ENCODE measurements at regions not wholly inside any gene's neighbourhood (a gene's known extent, or its start where the extent isn't known, plus 50 kb on each side); places are given as distances from the start of the nearest gene placed in this dataset.
"Not testable (repeated sequence)": the region's sequence is repeated elsewhere in the genome, so short reads cannot be mapped to it uniquely, and the experiment has no call there.

DNA sequence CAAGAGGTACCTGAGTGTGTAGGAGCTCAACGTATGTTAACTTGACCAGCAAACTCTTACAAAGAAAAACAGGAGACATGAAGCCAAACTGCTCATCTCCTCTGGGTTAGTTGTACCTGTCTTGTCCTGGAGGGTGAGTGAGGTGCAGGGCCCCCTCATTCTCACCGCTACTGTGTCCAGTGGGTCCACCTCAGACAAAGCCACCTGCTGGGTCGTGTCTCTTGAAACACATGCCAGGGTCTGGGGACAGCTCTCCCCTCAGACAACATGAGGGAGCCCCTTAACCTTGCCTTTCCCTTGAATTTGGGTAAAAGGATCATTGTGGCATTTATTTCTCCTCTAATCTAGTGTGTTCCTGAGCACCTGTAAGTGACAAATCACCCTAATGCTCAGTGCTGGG is 185.6 kb downstream of the TLE3 start:
- no peak for ATAC-seq
- DNase-seq (ENCODE audit: low spot score), result no peak
- intact Hi-C loops (cut with DNase I), result no loop called here

GRCh38 chr15:69914040-69914439 is 183.7 kb downstream of the TLE3 start:
- DNase-seq (ENCODE audit: low spot score), result no peak

GRCh38 chr15:69914960-69915359 is 182.8 kb downstream of the TLE3 start:
- intact Hi-C loops (cut with DNase I), result no loop called here
- DNase-seq (ENCODE audit: low spot score) (no peak), ATAC-seq (no peak)

More at GRCh38 chr15:69914040-69914439, 183.7 kb downstream of the TLE3 start:
- intact Hi-C loops (cut with DNase I), result no loop called here
- ATAC-seq, result no peak

- intact Hi-C loops (cut with DNase I), result no loop called here
- DNase-seq (ENCODE audit: low spot score) (no peak), ATAC-seq (no peak)
Measured at GRCh38 chr15:69916169-69916785, 181.4 kb downstream of the TLE3 start.

GRCh38 chr15:69917056-69917455 is 180.7 kb downstream of the TLE3 start:
- ATAC-seq (no peak), DNase-seq (ENCODE audit: low spot score) (no peak)
- intact Hi-C loops (cut with DNase I), result no loop called here

DNA sequence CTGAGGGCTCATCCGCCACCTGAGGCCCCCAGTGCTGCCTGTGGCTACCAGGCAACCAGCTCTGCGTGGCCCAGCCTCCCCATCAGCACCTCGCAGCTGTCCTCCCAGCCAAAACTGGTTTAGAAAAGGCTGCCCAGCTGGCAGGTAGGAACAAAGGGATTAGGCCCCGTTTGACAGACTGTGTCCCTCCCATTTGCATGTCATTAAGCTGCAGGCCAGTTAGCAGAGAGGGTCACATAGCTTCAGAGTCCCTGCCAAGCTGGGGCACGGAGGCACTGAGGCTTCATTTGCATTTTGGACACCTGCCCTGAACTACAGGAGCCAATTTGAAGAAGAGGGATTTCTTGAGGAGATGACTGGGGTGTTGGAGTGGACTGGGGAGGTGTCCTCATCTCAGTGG is 177.9 kb downstream of the TLE3 start:
- no peak for DNase-seq (ENCODE audit: low spot score)
- intact Hi-C loops (cut with DNase I), result no loop called here
- no peak for ATAC-seq

- DNase-seq (ENCODE audit: low spot score), result no peak
- no peak for ATAC-seq
- intact Hi-C loops (cut with DNase I), result no loop called here
Measured at GRCh38 chr15:69920221-69920620, 177.5 kb downstream of the TLE3 start.

DNA sequence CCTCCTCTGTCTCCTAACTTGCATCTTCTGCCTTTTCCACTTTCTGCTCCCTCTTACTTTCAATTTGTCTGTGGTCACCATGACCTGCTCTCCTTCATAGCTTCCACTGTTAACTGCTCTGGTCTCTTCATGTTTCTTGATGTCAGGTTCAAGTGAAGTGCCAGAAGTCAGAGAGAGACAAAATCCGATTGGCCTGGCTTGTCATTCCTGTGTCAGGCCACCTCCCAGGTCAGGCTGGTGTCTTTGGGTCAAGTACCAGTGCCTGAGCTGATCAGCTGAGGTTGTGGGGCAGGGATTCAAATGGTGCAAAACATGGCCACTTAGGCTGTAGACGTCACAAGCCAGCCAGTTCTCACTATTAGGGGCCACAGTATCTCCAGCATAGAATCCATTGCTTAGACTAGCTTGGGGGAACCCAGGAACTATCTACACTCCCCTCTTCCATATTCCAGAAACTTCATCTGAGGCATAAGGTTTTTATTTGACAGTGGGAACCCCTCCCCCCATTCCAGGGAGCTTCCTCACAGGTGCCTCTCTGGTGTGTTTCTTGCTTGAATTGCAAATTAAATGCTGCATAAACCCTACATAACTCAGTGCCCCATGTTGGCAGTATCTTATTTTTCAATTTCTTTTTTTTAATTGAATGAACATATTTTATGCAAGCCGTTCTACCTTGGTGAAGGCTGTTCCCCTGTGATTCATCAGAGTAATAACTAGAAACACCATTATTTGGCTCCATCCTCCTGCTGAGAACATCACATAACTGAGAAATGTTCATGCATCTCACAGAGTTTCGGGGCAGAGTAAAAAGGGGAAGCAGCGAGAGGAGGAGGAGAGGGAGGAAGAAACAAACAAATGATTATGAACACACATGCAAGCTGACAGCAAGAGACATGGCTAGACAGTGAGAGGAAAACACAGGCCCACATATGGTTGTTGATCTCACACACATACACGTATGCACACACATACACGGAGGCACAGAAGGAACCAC is 175.8 kb downstream of the TLE3 start:
- ATAC-seq (no peak), DNase-seq (ENCODE audit: low spot score) (no peak)
- intact Hi-C loops (cut with DNase I), result no loop called here

DNA sequence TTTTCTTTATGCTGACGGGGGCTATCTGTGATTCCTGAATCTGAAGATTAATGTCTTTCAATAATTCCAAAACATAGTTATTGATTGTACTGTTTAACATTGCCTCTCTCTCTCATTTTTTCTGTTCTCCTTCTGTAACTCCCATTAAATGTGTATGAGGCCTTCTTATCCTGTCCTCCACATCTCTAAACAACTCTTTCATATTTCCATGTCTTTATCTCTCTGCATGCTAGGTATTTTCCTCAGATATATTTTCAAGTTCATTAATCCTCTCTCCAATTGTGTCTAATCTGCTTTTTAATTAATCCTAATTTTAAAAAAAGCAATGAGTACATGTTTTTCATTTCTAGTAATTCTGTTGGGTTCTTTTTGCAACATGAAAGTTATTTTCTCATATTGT is 173.2 kb downstream of the TLE3 start:
- intact Hi-C loops (cut with DNase I), result no loop called here
- DNase-seq (ENCODE audit: low spot score) (no peak), ATAC-seq (no peak)

DNA sequence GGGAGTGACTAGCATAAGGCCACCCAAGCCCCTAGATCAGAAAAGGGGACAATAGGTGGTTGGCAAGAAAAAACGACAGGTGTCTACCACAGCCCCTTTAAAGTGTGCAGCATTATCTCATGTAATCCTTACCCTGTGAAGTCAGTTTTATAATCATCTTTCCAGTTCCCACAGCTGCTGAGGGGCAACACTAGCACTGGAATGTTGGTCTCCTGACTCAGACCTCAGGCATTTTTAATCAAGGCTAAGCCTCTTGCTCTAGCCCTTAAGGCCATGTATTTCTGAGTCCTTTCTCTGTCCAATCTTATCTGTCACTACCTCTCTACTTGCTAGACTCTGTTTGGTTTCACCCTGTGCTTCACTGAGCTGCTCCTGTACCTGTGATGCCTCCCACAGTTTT is 171.7 kb downstream of the TLE3 start:
- intact Hi-C loops (cut with DNase I), result no loop called here

GRCh38 chr15:69926721-69927120 is 171.0 kb downstream of the TLE3 start:
- ATAC-seq, result no peak
- intact Hi-C loops (cut with DNase I), result no loop called here
- DNase-seq (ENCODE audit: low spot score), result no peak

More for the DNA sequence above, 171.7 kb downstream of the TLE3 start:
- ATAC-seq (no peak), DNase-seq (ENCODE audit: low spot score) (no peak)

GRCh38 chr15:69928890-69929289 is 168.8 kb downstream of the TLE3 start:
- intact Hi-C loops (cut with DNase I); ATAC-seq: not testable (repeated sequence)

DNA sequence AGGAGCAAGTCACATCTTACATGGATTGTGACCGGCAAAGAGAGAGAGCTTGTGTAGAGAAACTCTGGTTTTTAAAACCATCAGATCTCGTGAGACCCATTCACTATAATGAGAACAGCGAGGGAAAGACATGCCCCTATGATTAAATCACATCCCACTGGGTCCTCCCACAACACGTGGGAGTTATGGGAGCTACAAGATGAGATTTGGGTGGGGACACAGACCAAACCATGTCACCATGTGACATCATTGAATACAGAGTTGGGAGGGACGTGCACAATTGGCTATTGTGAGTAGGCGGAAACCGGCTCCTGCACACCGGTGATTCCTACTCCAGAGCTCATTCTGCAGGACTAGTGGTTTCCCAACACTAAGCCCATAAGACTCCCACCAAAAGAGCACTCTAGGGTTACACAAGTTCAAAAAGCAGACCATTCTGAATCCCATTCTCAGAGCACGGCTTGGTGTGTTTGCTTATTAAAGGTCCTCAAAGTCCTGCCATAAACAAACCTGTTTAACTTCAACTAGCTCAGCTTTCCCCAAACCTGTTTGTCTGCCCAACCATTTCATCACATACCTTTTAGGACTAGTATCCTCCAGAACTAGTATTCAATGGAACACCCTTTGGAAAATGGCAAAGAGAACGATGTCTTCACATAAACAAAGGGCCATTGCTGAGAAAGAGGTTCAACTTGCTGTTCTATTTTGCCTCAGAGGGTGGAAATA is 167.6 kb downstream of the TLE3 start:
- no peak for DNase-seq (ENCODE audit: low spot score)
- intact Hi-C loops (cut with DNase I), result no loop called here
- ATAC-seq, result no peak

More at GRCh38 chr15:69928890-69929289, 168.8 kb downstream of the TLE3 start:
- not testable (repeated sequence) for DNase-seq (ENCODE audit: low spot score)

DNA sequence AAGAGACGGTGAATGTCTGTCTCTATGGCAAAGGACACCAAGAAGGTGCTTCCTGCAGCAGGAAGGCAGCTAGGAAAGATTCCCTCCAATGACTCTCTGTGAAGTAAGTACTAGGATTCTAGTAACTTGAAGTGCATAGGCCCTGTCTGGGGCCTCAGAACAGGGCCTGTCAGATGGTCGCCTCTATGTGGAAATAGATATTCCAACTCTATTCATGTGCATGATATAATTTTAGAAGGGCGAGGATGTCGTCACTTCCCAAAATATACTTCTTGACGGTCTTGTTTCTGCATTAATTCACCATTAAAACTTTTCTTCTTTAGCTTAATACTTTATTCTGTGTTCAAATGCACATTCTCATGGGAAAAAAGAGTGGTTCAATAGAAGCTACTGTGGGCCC is 167.0 kb downstream of the TLE3 start:
- ATAC-seq, result no peak
- DNase-seq (ENCODE audit: low spot score), result no peak
- intact Hi-C loops (cut with DNase I), result no loop called here

- no peak for ATAC-seq
- DNase-seq (ENCODE audit: low spot score), result no peak
- intact Hi-C loops (cut with DNase I), result no loop called here
Measured at GRCh38 chr15:69931156-69931555, 166.6 kb downstream of the TLE3 start.

- DNase-seq (ENCODE audit: low spot score), result no peak
- no peak for ATAC-seq
- intact Hi-C loops (cut with DNase I), result no loop called here
Measured at GRCh38 chr15:69934607-69935006, 163.1 kb downstream of the TLE3 start.

GRCh38 chr15:69939513-69940440 is 157.9 kb downstream of the TLE3 start:
- intact Hi-C loops (cut with DNase I), result loop anchor here (2.0 kb wide), 1 partner anchor 77 kb away; no protein-coding TSS in a partner anchor
- ATAC-seq (no peak), DNase-seq (ENCODE audit: low spot score) (no peak)

DNA sequence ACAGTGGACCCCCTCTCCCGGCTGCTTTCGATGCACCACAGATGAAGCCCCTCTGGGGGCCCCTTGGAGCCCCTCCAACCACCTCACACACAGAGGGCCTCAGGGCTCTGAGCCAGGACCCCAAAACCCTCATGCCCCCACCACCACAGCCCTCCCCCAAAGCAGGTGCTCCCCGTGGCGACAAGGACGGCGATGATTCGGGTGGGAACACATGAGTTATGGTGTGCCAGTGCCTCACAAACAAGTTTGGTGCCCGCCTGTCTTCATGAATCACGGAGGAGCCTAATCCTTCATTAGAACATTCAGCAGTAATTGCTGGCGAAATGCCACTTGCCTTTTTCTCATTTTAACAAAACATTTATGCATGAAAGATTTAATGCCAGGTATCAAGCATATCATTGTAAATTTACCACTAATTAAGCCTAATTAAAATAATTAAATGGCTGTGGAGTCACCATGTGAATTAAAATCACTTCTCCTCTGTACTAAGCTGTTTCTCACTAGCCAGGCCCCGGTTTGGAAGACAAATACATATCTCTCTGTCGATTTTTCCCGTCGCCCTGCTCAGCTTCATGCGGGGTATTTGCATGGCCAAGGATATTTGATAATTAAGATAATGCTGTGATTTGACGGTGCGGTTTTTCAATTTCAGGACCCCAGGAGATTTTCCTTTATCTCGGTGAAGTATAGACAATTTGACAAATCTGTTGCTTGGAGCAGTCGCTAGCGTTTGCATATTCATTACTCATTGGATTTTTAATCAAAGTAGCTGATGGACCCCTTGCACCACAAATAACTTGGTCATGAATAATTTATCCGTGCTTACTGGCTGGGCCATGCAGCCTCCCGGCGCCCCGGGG is 157.0 kb downstream of the TLE3 start:
- DNase-seq (ENCODE audit: low spot score) (no peak), ATAC-seq (no peak)
- intact Hi-C loops (cut with DNase I), result loop anchor here (2.0 kb wide), 1 partner anchor 78 kb away; no protein-coding TSS in a partner anchor

Measured in sciatic nerve (tissue), 2 donors.